SK-N-SH (cell line): ENCODE measurements at regions not wholly inside any gene's neighbourhood (a gene's known extent, or its start where the extent isn't known, plus 50 kb on each side); places are given as distances from the start of the nearest gene placed in this dataset.
A peak's percentile ranks its signal among the peaks of the same experiment; 100 is the strongest.

Experiments used
- CTCF ChIA-PET: fragments of 300-600, 350-600 bp; formaldehyde crosslinking; extraction: SDS; loops from one replicate; lab custom pipeline; 2021; lab: Yijun Ruan, JAX
- POLR2A ChIA-PET: fragments of 350-600 bp; sonication (Branson Sonifier 250); formaldehyde crosslinking; extraction: SDS; loops from one replicate; lab custom pipeline; 2020; ENCODE audit warnings: antibody characterized with exemption, inconsistent platforms; lab: Yijun Ruan, JAX
- DNase-seq: peaks from one replicate; pipeline ENCODE4 v3.0.0; 2012
- H2AFZ ChIP-seq: fragments of 200-600 bp; sonication (generic); 2 replicates; pipeline ENCODE4 v1.8.1; 2016; ENCODE audit warnings: antibody characterized with exemption, mild to moderate bottlenecking, low read depth
- H3F3A ChIP-seq: fragments of 200-600 bp; sonication (generic); replicated peaks from 2 replicates; pipeline ENCODE3; 2016; ENCODE audit warnings: antibody characterized with exemption, mild to moderate bottlenecking; ENCODE audit not compliant: insufficient read depth
- H3K27ac ChIP-seq, 2 experiments: fragments of 200-500 bp in 1 of 2; fragments of 200-600 bp in 1 of 2; sonication (Bioruptor generic) in 1 of 2; sonication (generic), shearing (Covaris generic) in 1 of 2; 2 replicates each; pipeline versions ENCODE4 v1.5.1 to v1.6.1; 2014 to 2016; ENCODE audit warnings: low read depth in 2 of 2, inconsistent platforms in 1 of 2, low read length in 1 of 2, mild to moderate bottlenecking in 1 of 2, mixed read lengths in 1 of 2
- H3K27me3 ChIP-seq: fragments of 200-600 bp; sonication (generic), shearing (Covaris generic); 2 replicates; pipeline ENCODE4 v1.6.1; 2016; ENCODE audit warnings: mixed run types; ENCODE audit not compliant: insufficient read depth
- H3K36me3 ChIP-seq, 2 experiments: fragments of 200-500 bp in 1 of 2; fragments of 200-600 bp in 1 of 2; sonication (Bioruptor generic) in 1 of 2; sonication (generic) in 1 of 2; replicated peaks in 1 of 2; 2 replicates each; pipeline versions ENCODE3 to v1.5.1; 2014 to 2016; ENCODE audit warnings: low read length in 1 of 2, mild to moderate bottlenecking in 1 of 2; ENCODE audit not compliant: insufficient read depth in 2 of 2, control insufficient read depth in 1 of 2
- H3K4me1 ChIP-seq, 2 experiments: fragments of 200-500 bp in 1 of 2; fragments of 200-600 bp in 1 of 2; sonication (Bioruptor generic) in 1 of 2; sonication (generic), shearing (Covaris generic) in 1 of 2; 2 replicates each; pipeline versions ENCODE4 v1.5.1 to v1.6.1; 2014 to 2016; ENCODE audit warnings: low read depth in 1 of 2, low read length in 1 of 2, mixed run types in 1 of 2; ENCODE audit not compliant: insufficient read depth in 2 of 2, control insufficient read depth in 1 of 2
- H3K4me2 ChIP-seq: fragments of 200-600 bp; sonication (generic), shearing (Covaris generic); 2 replicates; pipeline ENCODE4 v1.6.1; 2017; ENCODE audit warnings: mixed run types
- H3K4me3 ChIP-seq, 2 experiments: fragments of 200-500 bp in 1 of 2; fragments of 200-600 bp in 1 of 2; sonication (Bioruptor generic) in 1 of 2; sonication (generic), shearing (Covaris generic) in 1 of 2; 2 replicates each; pipeline versions ENCODE4 v1.5.1 to v1.8.1; 2014 to 2016; ENCODE audit warnings: low read depth in 2 of 2, inconsistent platforms in 1 of 2, low read length in 1 of 2, mild to moderate bottlenecking in 1 of 2, mixed read lengths in 1 of 2, moderate library complexity in 1 of 2
- H3K79me2 ChIP-seq: fragments of 200-600 bp; sonication (generic); 2 replicates; pipeline ENCODE4 v1.8.1; 2017; ENCODE audit warnings: mild to moderate bottlenecking; ENCODE audit not compliant: insufficient read depth
- H3K9ac ChIP-seq: fragments of 200-600 bp; sonication (generic); 2 replicates; pipeline ENCODE4 v1.6.1; 2017; ENCODE audit warnings: mixed run types
- H3K9me2 ChIP-seq: fragments of 200-600 bp; sonication (generic); 2 replicates; pipeline ENCODE4 v1.6.1; 2017; ENCODE audit warnings: mixed run types
- H3K9me3 ChIP-seq: fragments of 200-600 bp; sonication (generic); 2 replicates; pipeline ENCODE4 v1.6.1; 2017; ENCODE audit warnings: mixed run types, mild to moderate bottlenecking, moderate library complexity
- H4K20me1 ChIP-seq: fragments of 200-600 bp; sonication (generic); 2 replicates; pipeline ENCODE4 v1.6.1; 2017; ENCODE audit warnings: mild to moderate bottlenecking, mixed run types; ENCODE audit not compliant: insufficient read depth
- ELF1 ChIP-seq: IDR thresholded peaks from 2 replicates; pipeline ENCODE4 v1.4.0; 2012
- FOXJ3 ChIP-seq: sonication (generic); formaldehyde crosslinking; IDR thresholded peaks from 2 replicates; pipeline ENCODE4 v1.5.1; 2020; ENCODE audit warnings: mild to moderate bottlenecking, missing genetic modification reagents
- FOXM1 ChIP-seq: IDR thresholded peaks from 2 replicates; pipeline ENCODE4 v1.4.0; 2012; ENCODE audit warnings: low read depth, mild to moderate bottlenecking
- GABPA ChIP-seq: IDR thresholded peaks from 2 replicates; pipeline ENCODE4 v1.4.0; 2012; ENCODE audit warnings: low read depth, mild to moderate bottlenecking
- GATA2 ChIP-seq: sonication (generic); formaldehyde crosslinking; IDR thresholded peaks from 2 replicates; pipeline ENCODE4 v1.5.0; 2020; ENCODE audit warnings: mild to moderate bottlenecking, missing genetic modification reagents
- JUND ChIP-seq: IDR thresholded peaks from 2 replicates; pipeline ENCODE4 v1.4.0; 2012
- MXI1 ChIP-seq: IDR thresholded peaks from 2 replicates; pipeline ENCODE4 v1.6.1; 2012; ENCODE audit warnings: mild to moderate bottlenecking, low read depth, low read length, improper control_type of control experiment
- NFIC ChIP-seq: IDR thresholded peaks from 2 replicates; pipeline ENCODE4 v1.4.0; 2012; ENCODE audit warnings: borderline replicate concordance
- POLR2AphosphoS5 ChIP-seq: IDR thresholded peaks from 2 replicates; pipeline ENCODE4 v1.6.1; 2012; ENCODE audit warnings: low read depth, low read length
- RAD21 ChIP-seq: IDR thresholded peaks from 2 replicates; pipeline ENCODE4 v1.6.1; 2012; ENCODE audit warnings: mild to moderate bottlenecking, low read length
- RCOR1 ChIP-seq: fragments of 150-350 bp; IDR thresholded peaks from 2 replicates; pipeline ENCODE4 v1.6.1; 2017; ENCODE audit warnings: antibody characterized with exemption, low read length
- RXRA ChIP-seq: IDR thresholded peaks from 2 replicates; pipeline ENCODE4 v1.4.0; 2012; ENCODE audit warnings: low read depth, mild to moderate bottlenecking, borderline replicate concordance
- SMC3 ChIP-seq: IDR thresholded peaks from 2 replicates; pipeline ENCODE4 v1.6.1; 2012; ENCODE audit warnings: low read depth, low read length, improper control_type of control experiment
- TEAD4 ChIP-seq: IDR thresholded peaks from 2 replicates; pipeline ENCODE4 v1.4.0; 2012; ENCODE audit warnings: mild to moderate bottlenecking, borderline replicate concordance; ENCODE audit not compliant: insufficient read depth
- YY1 ChIP-seq: IDR thresholded peaks from 2 replicates; pipeline ENCODE4 v1.4.0; 2012; ENCODE audit warnings: low read depth, mild to moderate bottlenecking
- WGBS: methylation state at CpG from one replicate; pipeline ENCODE4 v1.1.6; 2017; ENCODE audit warnings: low lambda C conversion rate; 5-methylcytosine and 5-hydroxymethylcytosine counted together
- TF ChIP-seq, protein P1 (sequence below): IDR thresholded peaks from 2 replicates; pipeline ENCODE4 v1.4.0; 2012; ENCODE audit warnings: low read depth, borderline replicate concordance
- TF ChIP-seq, protein P2 (sequence below): IDR thresholded peaks from 2 replicates; pipeline ENCODE4; 2012
- TF ChIP-seq, protein P3 (sequence below): IDR thresholded peaks from 2 replicates; pipeline ENCODE4 v1.6.1; 2012; ENCODE audit warnings: mild to moderate bottlenecking, low read depth, low read length, moderate library complexity
- TF ChIP-seq, protein P4 (sequence below): fragments of 200-600 bp; sonication (generic); IDR thresholded peaks from 2 replicates; pipeline ENCODE4 v1.6.1; 2017; ENCODE audit warnings: antibody characterized with exemption, mild to moderate bottlenecking, moderate library complexity

DNA sequence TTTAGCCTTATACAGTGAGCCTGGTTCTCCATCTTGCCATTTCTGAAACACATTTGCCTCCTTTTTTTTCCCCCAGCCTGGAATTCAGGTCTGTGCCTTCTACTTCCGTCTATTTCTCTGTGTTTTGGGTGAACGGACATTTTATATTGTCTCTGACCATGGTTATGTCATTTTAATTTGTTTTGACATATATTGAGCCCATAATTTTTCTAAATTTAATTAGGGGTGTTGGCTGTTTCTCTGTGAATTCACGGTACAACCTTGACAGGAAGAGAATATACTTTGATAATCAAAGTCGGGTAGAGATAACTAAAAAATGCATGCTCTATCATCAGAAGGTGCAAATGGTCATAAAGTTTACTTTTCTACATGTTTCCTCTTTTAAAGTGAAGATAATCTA, 361.4 kb downstream of the VGLL3 start:
- Histone ChIP-seq H3K4me2 (no peak overlapping the region), H3K27ac (no peak overlapping the region), H3K79me2 (no peaks in the 10 kb centered on the region), H3K36me3 (no peaks in the 10 kb centered on the region), H4K20me1 (no peaks in the 10 kb centered on the region), H3K4me1 (no peaks in the 10 kb centered on the region; a peak in 2 of 4 replicates), H3F3A (no peaks in the 10 kb centered on the region), H3K4me3 (no peak overlapping the region), H3K9me3 (no peaks in the 10 kb centered on the region), H3K9me2 (no peaks in the 10 kb centered on the region; the same call in 1 of the 2 replicates), H3K9ac (no peak overlapping the region), H2AFZ (no peak overlapping the region), H3K27me3 (no peaks in the 10 kb centered on the region)
- 2% methylated on average over 4 of the region's 4 CpGs for WGBS
- POLR2A ChIA-PET = no interaction called here
- CTCF ChIA-PET = no interaction called here
- DNase-seq = peak; percentile 0
- TF ChIP-seq ELF1 = no peak
- TF ChIP-seq MXI1 = no peak
- no peak for TF ChIP-seq FOXM1
- no peak for TF ChIP-seq NFIC
- no peak for TF ChIP-seq GATA2
- no peak for TF ChIP-seq POLR2AphosphoS5
- TF ChIP-seq, protein P1, sequence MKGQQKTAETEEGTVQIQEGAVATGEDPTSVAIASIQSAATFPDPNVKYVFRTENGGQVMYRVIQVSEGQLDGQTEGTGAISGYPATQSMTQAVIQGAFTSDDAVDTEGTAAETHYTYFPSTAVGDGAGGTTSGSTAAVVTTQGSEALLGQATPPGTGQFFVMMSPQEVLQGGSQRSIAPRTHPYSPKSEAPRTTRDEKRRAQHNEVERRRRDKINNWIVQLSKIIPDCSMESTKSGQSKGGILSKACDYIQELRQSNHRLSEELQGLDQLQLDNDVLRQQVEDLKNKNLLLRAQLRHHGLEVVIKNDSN = no peak
- TF ChIP-seq RXRA = no peak
- TF ChIP-seq, protein P2, sequence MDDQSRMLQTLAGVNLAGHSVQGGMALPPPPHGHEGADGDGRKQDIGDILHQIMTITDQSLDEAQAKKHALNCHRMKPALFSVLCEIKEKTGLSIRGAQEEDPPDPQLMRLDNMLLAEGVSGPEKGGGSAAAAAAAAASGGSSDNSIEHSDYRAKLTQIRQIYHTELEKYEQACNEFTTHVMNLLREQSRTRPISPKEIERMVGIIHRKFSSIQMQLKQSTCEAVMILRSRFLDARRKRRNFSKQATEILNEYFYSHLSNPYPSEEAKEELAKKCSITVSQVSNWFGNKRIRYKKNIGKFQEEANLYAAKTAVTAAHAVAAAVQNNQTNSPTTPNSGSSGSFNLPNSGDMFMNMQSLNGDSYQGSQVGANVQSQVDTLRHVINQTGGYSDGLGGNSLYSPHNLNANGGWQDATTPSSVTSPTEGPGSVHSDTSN = no peak
- no peak for TF ChIP-seq TEAD4
- TF ChIP-seq FOXJ3 (CRISPR knock-in tag) = no peak
- TF ChIP-seq, protein P3, sequence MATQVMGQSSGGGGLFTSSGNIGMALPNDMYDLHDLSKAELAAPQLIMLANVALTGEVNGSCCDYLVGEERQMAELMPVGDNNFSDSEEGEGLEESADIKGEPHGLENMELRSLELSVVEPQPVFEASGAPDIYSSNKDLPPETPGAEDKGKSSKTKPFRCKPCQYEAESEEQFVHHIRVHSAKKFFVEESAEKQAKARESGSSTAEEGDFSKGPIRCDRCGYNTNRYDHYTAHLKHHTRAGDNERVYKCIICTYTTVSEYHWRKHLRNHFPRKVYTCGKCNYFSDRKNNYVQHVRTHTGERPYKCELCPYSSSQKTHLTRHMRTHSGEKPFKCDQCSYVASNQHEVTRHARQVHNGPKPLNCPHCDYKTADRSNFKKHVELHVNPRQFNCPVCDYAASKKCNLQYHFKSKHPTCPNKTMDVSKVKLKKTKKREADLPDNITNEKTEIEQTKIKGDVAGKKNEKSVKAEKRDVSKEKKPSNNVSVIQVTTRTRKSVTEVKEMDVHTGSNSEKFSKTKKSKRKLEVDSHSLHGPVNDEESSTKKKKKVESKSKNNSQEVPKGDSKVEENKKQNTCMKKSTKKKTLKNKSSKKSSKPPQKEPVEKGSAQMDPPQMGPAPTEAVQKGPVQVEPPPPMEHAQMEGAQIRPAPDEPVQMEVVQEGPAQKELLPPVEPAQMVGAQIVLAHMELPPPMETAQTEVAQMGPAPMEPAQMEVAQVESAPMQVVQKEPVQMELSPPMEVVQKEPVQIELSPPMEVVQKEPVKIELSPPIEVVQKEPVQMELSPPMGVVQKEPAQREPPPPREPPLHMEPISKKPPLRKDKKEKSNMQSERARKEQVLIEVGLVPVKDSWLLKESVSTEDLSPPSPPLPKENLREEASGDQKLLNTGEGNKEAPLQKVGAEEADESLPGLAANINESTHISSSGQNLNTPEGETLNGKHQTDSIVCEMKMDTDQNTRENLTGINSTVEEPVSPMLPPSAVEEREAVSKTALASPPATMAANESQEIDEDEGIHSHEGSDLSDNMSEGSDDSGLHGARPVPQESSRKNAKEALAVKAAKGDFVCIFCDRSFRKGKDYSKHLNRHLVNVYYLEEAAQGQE = no peak
- TF ChIP-seq, protein P4, sequence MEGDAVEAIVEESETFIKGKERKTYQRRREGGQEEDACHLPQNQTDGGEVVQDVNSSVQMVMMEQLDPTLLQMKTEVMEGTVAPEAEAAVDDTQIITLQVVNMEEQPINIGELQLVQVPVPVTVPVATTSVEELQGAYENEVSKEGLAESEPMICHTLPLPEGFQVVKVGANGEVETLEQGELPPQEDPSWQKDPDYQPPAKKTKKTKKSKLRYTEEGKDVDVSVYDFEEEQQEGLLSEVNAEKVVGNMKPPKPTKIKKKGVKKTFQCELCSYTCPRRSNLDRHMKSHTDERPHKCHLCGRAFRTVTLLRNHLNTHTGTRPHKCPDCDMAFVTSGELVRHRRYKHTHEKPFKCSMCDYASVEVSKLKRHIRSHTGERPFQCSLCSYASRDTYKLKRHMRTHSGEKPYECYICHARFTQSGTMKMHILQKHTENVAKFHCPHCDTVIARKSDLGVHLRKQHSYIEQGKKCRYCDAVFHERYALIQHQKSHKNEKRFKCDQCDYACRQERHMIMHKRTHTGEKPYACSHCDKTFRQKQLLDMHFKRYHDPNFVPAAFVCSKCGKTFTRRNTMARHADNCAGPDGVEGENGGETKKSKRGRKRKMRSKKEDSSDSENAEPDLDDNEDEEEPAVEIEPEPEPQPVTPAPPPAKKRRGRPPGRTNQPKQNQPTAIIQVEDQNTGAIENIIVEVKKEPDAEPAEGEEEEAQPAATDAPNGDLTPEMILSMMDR = no peak
- TF ChIP-seq JUND = no peak
- no peak for TF ChIP-seq GABPA
- no peak for TF ChIP-seq RAD21
- TF ChIP-seq SMC3 = no peak
- no peak for TF ChIP-seq RCOR1
- no peak for TF ChIP-seq YY1
